SK-N-SH treated with all-trans-retinoic acid at 6 μM for 48 hours (cell line): ENCODE measurements at regions not wholly inside any gene's neighbourhood (a gene's known extent, or its start where the extent isn't known, plus 50 kb on each side); places are given as distances from the start of the nearest gene placed in this dataset.

Experiments
- ATAC-seq: fragments of 200-7000 bp; cut with Tn5 transposase; 3 replicates; pipeline ENCODE4 v1.9.1; 2020; ENCODE audit warnings: mild to moderate bottlenecking, moderate library complexity
- ARNTL ChIP-seq: fragments of 450-650 bp; formaldehyde crosslinking; IDR thresholded peaks from 2 replicates; pipeline ENCODE4 v1.5.0; 2020; ENCODE audit warnings: low read depth, mild to moderate bottlenecking, moderate library complexity, borderline replicate concordance
- BACH2 ChIP-seq: fragments of 250-450 bp; sonication (Bioruptor Pico); IDR thresholded peaks from 2 replicates; pipeline ENCODE4 v1.9.0; 2021; ENCODE audit warnings: mild to moderate bottlenecking, borderline replicate concordance
- CREB5 ChIP-seq: fragments of 250-450 bp; sonication (Bioruptor Pico); IDR thresholded peaks from 2 replicates; pipeline ENCODE4 v1.5.1; 2020; ENCODE audit warnings: low read depth, mild to moderate bottlenecking, moderate library complexity
- CSDC2 ChIP-seq: fragments of 250-450 bp; sonication (Bioruptor Pico); IDR thresholded peaks from 2 replicates; pipeline ENCODE4 v1.5.0; 2020; ENCODE audit warnings: mild to moderate bottlenecking, moderate library complexity
- CSRNP3 ChIP-seq: fragments of 250-450 bp; sonication (Bioruptor Pico); IDR thresholded peaks from 2 replicates; pipeline ENCODE4 v1.5.1; 2021; ENCODE audit warnings: mild to moderate bottlenecking, moderate library complexity
- ESRRG ChIP-seq: fragments of 250-450 bp; sonication (Bioruptor Pico); IDR thresholded peaks from 2 replicates; pipeline ENCODE4 v1.6.1; 2021; ENCODE audit warnings: mild to moderate bottlenecking
- GLIS3 ChIP-seq: fragments of 250-450 bp; sonication (Bioruptor Pico); IDR thresholded peaks from 2 replicates; pipeline ENCODE4 v1.5.0; 2020; ENCODE audit warnings: mild to moderate bottlenecking, moderate library complexity
- ISL1 ChIP-seq: fragments of 250-450 bp; sonication (Bioruptor Pico); IDR thresholded peaks from 2 replicates; pipeline ENCODE4 v2.1.2; 2022; ENCODE audit warnings: mild to moderate bottlenecking, moderate library complexity
- OSR1 ChIP-seq: fragments of 250-450 bp; sonication (Bioruptor Pico); IDR thresholded peaks from 2 replicates; pipeline ENCODE4 v1.8.0; 2022; ENCODE audit warnings: moderate library complexity, mild to moderate bottlenecking, inconsistent platforms
- PATZ1 ChIP-seq: fragments of 250-450 bp; sonication (Bioruptor Pico); IDR thresholded peaks from 2 replicates; pipeline ENCODE4 v1.8.0; 2020; ENCODE audit warnings: mild to moderate bottlenecking, moderate library complexity, borderline replicate concordance
- POU6F1 ChIP-seq: fragments of 250-450 bp; sonication (Bioruptor Pico); IDR thresholded peaks from 2 replicates; pipeline ENCODE4 v1.8.0; 2021; ENCODE audit warnings: low read depth, mild to moderate bottlenecking, moderate library complexity, borderline replicate concordance
- PPARA ChIP-seq: fragments of 250-450 bp; sonication (Bioruptor Pico); IDR thresholded peaks from 2 replicates; pipeline ENCODE4 v1.5.0; 2020; ENCODE audit warnings: mild to moderate bottlenecking, borderline replicate concordance
- SNAI2 ChIP-seq: fragments of 250-450 bp; sonication (Bioruptor Pico); IDR thresholded peaks from 2 replicates; pipeline ENCODE4 v1.5.0; 2020; ENCODE audit warnings: mild to moderate bottlenecking, moderate library complexity
- TCF4 ChIP-seq: fragments of 250-450 bp; sonication (Bioruptor Pico); IDR thresholded peaks from 2 replicates; pipeline ENCODE4 v1.8.0; 2021; ENCODE audit warnings: mild to moderate bottlenecking, moderate library complexity, borderline replicate concordance
- TOX ChIP-seq: fragments of 250-450 bp; sonication (Bioruptor Pico); IDR thresholded peaks from 2 replicates; pipeline ENCODE4 v1.8.0; 2021; ENCODE audit warnings: mild to moderate bottlenecking, moderate library complexity, borderline replicate concordance
- TSHZ2 ChIP-seq: fragments of 250-450 bp; sonication (Bioruptor Pico); IDR thresholded peaks from 2 replicates; pipeline ENCODE4 v1.5.0; 2020; ENCODE audit warnings: mild to moderate bottlenecking, moderate library complexity
- ZFP3 ChIP-seq: fragments of 250-450 bp; sonication (Bioruptor Pico); IDR thresholded peaks from 2 replicates; pipeline ENCODE4 v1.5.0; 2020; ENCODE audit warnings: mild to moderate bottlenecking, moderate library complexity
- ZFP30 ChIP-seq: fragments of 450-650 bp; formaldehyde crosslinking; IDR thresholded peaks from 2 replicates; pipeline ENCODE4 v1.5.0; 2022; ENCODE audit warnings: mild to moderate bottlenecking, moderate library complexity
- ZNF565 ChIP-seq: fragments of 450-650 bp; formaldehyde crosslinking; conservative IDR thresholded peaks from 2 replicates; pipeline ENCODE4 v1.5.0; 2020; ENCODE audit warnings: low read depth, mild to moderate bottlenecking, moderate library complexity
- ZNF8 ChIP-seq: fragments of 450-650 bp; formaldehyde crosslinking; IDR thresholded peaks from 2 replicates; pipeline ENCODE4 v1.5.0; 2020; ENCODE audit warnings: mild to moderate bottlenecking, moderate library complexity

GRCh38 chr1:5111581-5111980, 457.2 kb downstream of the AJAP1 start:
- no peak for ATAC-seq
- TF ChIP-seq ZFP3, result no peak
- TF ChIP-seq CREB5 (CRISPR knock-in tag), result no peak
- TF ChIP-seq ARNTL (CRISPR knock-in tag), result no peak
- no peak for TF ChIP-seq POU6F1 (CRISPR knock-in tag)
- TF ChIP-seq OSR1, result no peak
- TF ChIP-seq ESRRG (CRISPR knock-in tag), result no peak
- TF ChIP-seq PATZ1, result no peak
- no peak for TF ChIP-seq TCF4
- TF ChIP-seq CSDC2 (CRISPR knock-in tag), result no peak
- TF ChIP-seq ISL1 (CRISPR knock-in tag), result no peak
- no peak for TF ChIP-seq ZFP30
- no peak for TF ChIP-seq PPARA (CRISPR knock-in tag)
- TF ChIP-seq CSRNP3 (CRISPR knock-in tag), result no peak
- no peak for TF ChIP-seq TOX
- no peak for TF ChIP-seq ZNF565 (CRISPR knock-in tag)
- TF ChIP-seq GLIS3 (CRISPR knock-in tag), result no peak

- TF ChIP-seq ZNF565 (CRISPR knock-in tag) (no peak), BACH2 (CRISPR knock-in tag) (no peak), GLIS3 (CRISPR knock-in tag) (no peak), ARNTL (CRISPR knock-in tag) (no peak), CREB5 (CRISPR knock-in tag) (no peak), SNAI2 (no peak), PATZ1 (no peak), ISL1 (CRISPR knock-in tag) (no peak)
- ATAC-seq, result no peak
These were observed 456.1 kb downstream of the AJAP1 start for GRCh38 chr1:5110508-5110907.

- ATAC-seq, result no peak
- TF ChIP-seq GLIS3 (CRISPR knock-in tag), result no peak
- no peak for TF ChIP-seq ZFP30
- no peak for TF ChIP-seq CSDC2 (CRISPR knock-in tag)
These were observed 455.2 kb downstream of the AJAP1 start for GRCh38 chr1:5109633-5110032.

- no peak for ATAC-seq
- TF ChIP-seq PATZ1 (no peak), POU6F1 (CRISPR knock-in tag) (no peak), ZNF8 (CRISPR knock-in tag) (no peak), TSHZ2 (CRISPR knock-in tag) (no peak), ZNF565 (CRISPR knock-in tag) (no peak), CSDC2 (CRISPR knock-in tag) (no peak), TCF4 (no peak)
These were observed 454.3 kb downstream of the AJAP1 start for GRCh38 chr1:5108740-5109139.
